IMR-90 (cell line): ENCODE measurements at regions not wholly inside any gene's neighbourhood (a gene's known extent, or its start where the extent isn't known, plus 50 kb on each side); places are given as distances from the start of the nearest gene placed in this dataset.

Experiments used
- ATAC-seq: fragments of 200-7000 bp; cut with Tn5 transposase; 2 replicates; pipeline ENCODE4 v1.9.1; 2020; ENCODE audit warnings: low read depth, mild to moderate bottlenecking, moderate library complexity
- BruUV-seq: library from RNA; stranded (reverse); fragments of 400-500 nt; replicated peaks from 2 replicates; lab custom pipeline; 2021; lab: Mats Ljungman, UMichigan
- CTCF ChIA-PET: fragments of 300-600 bp; formaldehyde crosslinking; extraction: SDS; loops from one replicate; lab custom pipeline; 2021; ENCODE audit warnings: antibody characterized with exemption; lab: Yijun Ruan, JAX
- POLR2A ChIA-PET: fragments of 300-600 bp; sonication (Branson Sonifier 250); formaldehyde crosslinking; loops from one replicate; lab custom pipeline; 2022; ENCODE audit warnings: antibody characterized with exemption; ENCODE audit not compliant: unreplicated experiment; lab: Charles Lee
- DNase-seq: peaks from one replicate; pipeline ENCODE4 v3.0.0; 2013
- H2AFZ ChIP-seq: replicated peaks from 2 replicates; pipeline ENCODE3; 2013; ENCODE audit warnings: low read length, mild to moderate bottlenecking; ENCODE audit not compliant: poor library complexity
- H2AK5ac ChIP-seq: 2 replicates; pipeline ENCODE4 v1.6.1; 2013; ENCODE audit warnings: low read depth, low read length, inconsistent platforms
- H2AK9ac ChIP-seq: replicated peaks from 2 replicates; pipeline ENCODE3; 2013; ENCODE audit warnings: mild to moderate bottlenecking, low read depth, low read length, moderate library complexity; ENCODE audit not compliant: poor library complexity
- H2BK120ac ChIP-seq: 2 replicates; pipeline ENCODE4 v1.6.1; 2013; ENCODE audit warnings: low read depth, low read length, inconsistent platforms
- H2BK15ac ChIP-seq: 3 replicates; pipeline ENCODE4 v1.6.1; 2013; ENCODE audit warnings: low read depth, low read length, inconsistent platforms
- H2BK20ac ChIP-seq: 2 replicates; pipeline ENCODE4 v1.6.1; 2013; ENCODE audit warnings: low read depth, mild to moderate bottlenecking, inconsistent platforms, low read length, moderate library complexity
- H2BK5ac ChIP-seq: 2 replicates; pipeline ENCODE4 v1.6.1; 2013; ENCODE audit warnings: mild to moderate bottlenecking, low read depth, low read length, inconsistent platforms; ENCODE audit not compliant: poor library complexity, severe bottlenecking
- H3K14ac ChIP-seq: replicated peaks from 2 replicates; pipeline ENCODE4 v1.6.1; 2013; ENCODE audit warnings: low read depth, low read length, inconsistent platforms
- H3K18ac ChIP-seq: 2 replicates; pipeline ENCODE4 v1.6.1; 2013; ENCODE audit warnings: low read depth, low read length, control low read depth
- H3K23ac ChIP-seq: 2 replicates; pipeline ENCODE4 v1.6.1; 2013; ENCODE audit warnings: low read depth, low read length, inconsistent platforms
- H3K27ac ChIP-seq: 2 replicates; pipeline ENCODE4 v1.5.1; 2013; ENCODE audit warnings: mild to moderate bottlenecking, control low read depth, low read length; ENCODE audit not compliant: insufficient read depth
- H3K27me3 ChIP-seq: 2 replicates; pipeline ENCODE4 v1.6.1; 2013; ENCODE audit warnings: low read length; ENCODE audit not compliant: control insufficient read depth, insufficient read depth
- H3K36me3 ChIP-seq: 2 replicates; pipeline ENCODE4 v1.6.1; 2013; ENCODE audit warnings: low read length, mixed read lengths; ENCODE audit not compliant: control insufficient read depth, insufficient read depth
- H3K4ac ChIP-seq: 2 replicates; pipeline ENCODE4 v1.6.1; 2013; ENCODE audit warnings: low read depth, low read length, inconsistent platforms
- H3K4me1 ChIP-seq: 2 replicates; pipeline ENCODE4 v1.6.1; 2013; ENCODE audit warnings: low read length, mixed read lengths; ENCODE audit not compliant: control insufficient read depth, insufficient read depth
- H3K4me2 ChIP-seq: 2 replicates; pipeline ENCODE4 v1.6.1; 2013; ENCODE audit warnings: low read depth, mild to moderate bottlenecking, control low read depth, low read length, moderate library complexity
- H3K4me3 ChIP-seq: 2 replicates; pipeline ENCODE4 v1.5.1; 2013; ENCODE audit warnings: low read depth, mild to moderate bottlenecking, control low read depth, low read length, moderate library complexity; ENCODE audit not compliant: insufficient read depth
- H3K56ac ChIP-seq: 2 replicates; pipeline ENCODE4 v1.6.1; 2013; ENCODE audit warnings: low read length, inconsistent platforms; ENCODE audit not compliant: insufficient read depth; ENCODE audit errors: extremely low read depth
- H3K79me1 ChIP-seq, 2 experiments: 2 replicates each; pipeline ENCODE4 v1.6.1; 2013; ENCODE audit warnings: low read length in 2 of 2, inconsistent platforms in 1 of 2, low read depth in 1 of 2
- H3K9ac ChIP-seq: 2 replicates; pipeline ENCODE4 v1.6.1; 2013; ENCODE audit warnings: low read depth, low read length, control low read depth
- H3K9me1 ChIP-seq: 2 replicates; pipeline ENCODE4 v1.6.1; 2013; ENCODE audit warnings: low read length, inconsistent platforms; ENCODE audit not compliant: insufficient read depth
- H3K9me3 ChIP-seq: 2 replicates; pipeline ENCODE4 v1.6.1; 2013; ENCODE audit warnings: low read length; ENCODE audit not compliant: control insufficient read depth, insufficient read depth
- H4K20me1 ChIP-seq: 2 replicates; pipeline ENCODE4 v1.6.1; 2013; ENCODE audit warnings: low read length, inconsistent platforms; ENCODE audit not compliant: insufficient read depth
- H4K5ac ChIP-seq: 2 replicates; pipeline ENCODE4 v1.6.1; 2013; ENCODE audit warnings: mild to moderate bottlenecking, low read depth, low read length, control low read depth
- H4K8ac ChIP-seq, 2 experiments: 2 replicates each; pipeline ENCODE4 v1.6.1; 2013; ENCODE audit warnings: low read depth in 2 of 2, low read length in 2 of 2, control low read depth in 1 of 2, inconsistent platforms in 1 of 2
- H4K91ac ChIP-seq: 2 replicates; pipeline ENCODE4 v1.6.1; 2013; ENCODE audit warnings: low read depth, low read length, inconsistent platforms; ENCODE audit not compliant: insufficient read depth
- BHLHE40 ChIP-seq: fragments of 150-350 bp; IDR thresholded peaks from 2 replicates; pipeline ENCODE4 v1.6.1; 2016; ENCODE audit warnings: mild to moderate bottlenecking, low read depth, low read length
- CEBPB ChIP-seq: IDR thresholded peaks from 2 replicates; pipeline ENCODE4 v1.6.1; 2012; ENCODE audit warnings: low read depth, low read length, improper control_type of control experiment
- CHD1 ChIP-seq: IDR thresholded peaks from 2 replicates; pipeline ENCODE4 v1.6.1; 2012; ENCODE audit warnings: low read depth, low read length, improper control_type of control experiment
- CTCF ChIP-seq: conservative IDR thresholded peaks from 2 replicates; pipeline ENCODE4 v1.5.1; 2012; ENCODE audit warnings: mild to moderate bottlenecking, low read depth, low read length, improper control_type of control experiment
- ELK1 ChIP-seq: fragments of 150-350 bp; IDR thresholded peaks from 2 replicates; pipeline ENCODE4 v1.6.1; 2016; ENCODE audit warnings: low read depth, mild to moderate bottlenecking, low read length, moderate library complexity, borderline replicate concordance
- FOS ChIP-seq: fragments of 150-350 bp; IDR thresholded peaks from 2 replicates; pipeline ENCODE4 v1.6.1; 2016; ENCODE audit warnings: low read depth, low read length
- MAFK ChIP-seq: IDR thresholded peaks from 2 replicates; pipeline ENCODE4 v1.6.1; 2012; ENCODE audit warnings: low read depth, low read length, improper control_type of control experiment
- MAZ ChIP-seq: IDR thresholded peaks from 2 replicates; pipeline ENCODE4 v1.6.1; 2012; ENCODE audit warnings: low read depth, mild to moderate bottlenecking, low read length, improper control_type of control experiment, moderate library complexity, borderline replicate concordance
- MXI1 ChIP-seq: IDR thresholded peaks from 2 replicates; pipeline ENCODE4 v1.6.1; 2012; ENCODE audit warnings: low read depth, mild to moderate bottlenecking, low read length, moderate library complexity, borderline replicate concordance
- NFE2L2 ChIP-seq: fragments of 150-350 bp; IDR thresholded peaks from 2 replicates; pipeline ENCODE4 v1.6.1; 2016; ENCODE audit warnings: low read depth, mild to moderate bottlenecking, low read length
- POLR2A ChIP-seq: IDR thresholded peaks from 2 replicates; pipeline ENCODE4 v1.6.1; 2012; ENCODE audit warnings: mild to moderate bottlenecking, low read depth, low read length
- RAD21 ChIP-seq: IDR thresholded peaks from 2 replicates; pipeline ENCODE4 v1.6.1; 2012; ENCODE audit warnings: low read length, improper control_type of control experiment
- RCOR1 ChIP-seq: IDR thresholded peaks from 2 replicates; pipeline ENCODE4 v1.6.1; 2012; ENCODE audit warnings: mild to moderate bottlenecking, low read length, improper control_type of control experiment; ENCODE audit not compliant: insufficient replicate concordance
- RFX5 ChIP-seq: IDR thresholded peaks from 2 replicates; pipeline ENCODE4 v1.8.0; 2012; ENCODE audit warnings: low read depth, mild to moderate bottlenecking, low read length, moderate library complexity
- SMC3 ChIP-seq: fragments of 150-350 bp; IDR thresholded peaks from 2 replicates; pipeline ENCODE4 v1.6.1; 2016; ENCODE audit warnings: low read depth, mild to moderate bottlenecking, antibody characterized with exemption, low read length, moderate library complexity
- USF2 ChIP-seq: fragments of 150-350 bp; IDR thresholded peaks from 2 replicates; pipeline ENCODE4 v1.6.1; 2017; ENCODE audit warnings: mild to moderate bottlenecking, antibody characterized with exemption, low read length, low read depth
- dilution Hi-C: fragments of 300-500 bp; cut with HindIII; formaldehyde crosslinking; loops from one replicate; pipeline ENCODE4 v1.14.3; 2018; ENCODE audit warnings: low sequenced_read_pairs; ENCODE audit not compliant: unreplicated experiment
- in situ Hi-C: fragments of 300-500 bp; cut with MboI; formaldehyde crosslinking; loops from 3 replicates; pipeline ENCODE4 v1.14.3; 2019; ENCODE audit warnings: low sequenced_read_pairs, inconsistent platforms, mixed read lengths
- intact Hi-C: fragments of 100-400 bp; cut with micrococcal nuclease; formaldehyde crosslinking; loops from 2 replicates; pipeline ENCODE4 v1.10.0; 2022

- ChIA-PET POLR2A (no interaction called here), CTCF (no interaction called here)
- no peaks in the 10 kb centered on the region for H3K9me3 ChIP-seq
- no peak overlapping the region for H3K9ac ChIP-seq
- DNase-seq = peak; percentile 67
- no peak overlapping the region for H3K4me3 ChIP-seq
- peak; percentile 54 for ATAC-seq
- H4K8ac ChIP-seq = no peak overlapping the region
- TF ChIP-seq RFX5 (no peak), NFE2L2 (no peak), USF2 (no peak), RCOR1 (no peak), MXI1 (no peak), SMC3 (no peak), CEBPB (no peak), CHD1 (no peak), ELK1 (no peak), MAFK (no peak), RAD21 (no peak), BHLHE40 (no peak), POLR2A (no peak), FOS (no peak), MAZ (no peak), CTCF (no peak)
- no peak overlapping the region for H2BK15ac ChIP-seq
- no peak overlapping the region for H3K4me2 ChIP-seq
- H3K9me1 ChIP-seq = no peaks in the 10 kb centered on the region
- H2BK20ac ChIP-seq = no peak overlapping the region
- no peak overlapping the region for H3K27ac ChIP-seq
- no peak overlapping the region for H3K4ac ChIP-seq
- H3K36me3 ChIP-seq = no peaks in the 10 kb centered on the region
- H3K56ac ChIP-seq = no peak overlapping the region
- H3K27me3 ChIP-seq = no peaks in the 10 kb centered on the region
- no peak overlapping the region for H2AK9ac ChIP-seq
- no peak overlapping the region for H3K14ac ChIP-seq
- intact Hi-C loops = no loop called here
- no peak overlapping the region for H3K23ac ChIP-seq
- no peak overlapping the region for H4K91ac ChIP-seq
- dilution Hi-C loops = no loop called here
- no peaks in the 10 kb centered on the region for H4K20me1 ChIP-seq
- in situ Hi-C loops = no loop called here
- no peak overlapping the region for H2AK5ac ChIP-seq
- no peak overlapping the region for H4K5ac ChIP-seq
- H3K4me1 ChIP-seq = no peaks in the 10 kb centered on the region
- no peak overlapping the region for H2AFZ ChIP-seq
- no peaks in the 10 kb centered on the region for H3K79me1 ChIP-seq
- BruUV-seq = no TSS peak
- no peak overlapping the region for H2BK120ac ChIP-seq
- H2BK5ac ChIP-seq = no peak overlapping the region
- no peak overlapping the region for H3K18ac ChIP-seq
Measured at GRCh38 chr4:28675582-28675981, 1814.9 kb downstream of the STIM2 start.
